ENCODE measurements at regions not wholly inside any gene's neighbourhood (a gene's known extent, or its start where the extent isn't known, plus 50 kb on each side); places are given as distances from the start of the nearest gene placed in this dataset.

DNA sequence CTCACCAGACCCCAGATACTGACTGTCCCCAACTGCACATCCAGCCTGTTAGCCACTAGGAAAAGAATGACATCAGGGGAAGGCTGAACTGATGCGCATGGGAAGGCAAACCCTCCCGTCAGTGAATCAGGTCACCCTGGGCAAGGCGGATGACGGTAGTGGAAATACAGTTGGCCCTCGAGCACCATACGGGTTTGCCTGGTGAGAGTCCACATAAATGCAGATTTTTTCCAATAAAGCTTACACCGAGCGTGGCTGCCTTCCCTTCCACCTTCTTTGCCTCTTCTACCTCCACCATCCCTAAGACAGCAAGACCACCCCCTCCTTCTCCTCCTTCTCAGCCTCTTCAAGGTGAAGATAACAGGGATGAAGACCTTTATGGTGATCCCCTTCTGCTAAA lies 236.1 kb upstream of the TNRC6C start:
- TF ChIP-seq, protein P1, sequence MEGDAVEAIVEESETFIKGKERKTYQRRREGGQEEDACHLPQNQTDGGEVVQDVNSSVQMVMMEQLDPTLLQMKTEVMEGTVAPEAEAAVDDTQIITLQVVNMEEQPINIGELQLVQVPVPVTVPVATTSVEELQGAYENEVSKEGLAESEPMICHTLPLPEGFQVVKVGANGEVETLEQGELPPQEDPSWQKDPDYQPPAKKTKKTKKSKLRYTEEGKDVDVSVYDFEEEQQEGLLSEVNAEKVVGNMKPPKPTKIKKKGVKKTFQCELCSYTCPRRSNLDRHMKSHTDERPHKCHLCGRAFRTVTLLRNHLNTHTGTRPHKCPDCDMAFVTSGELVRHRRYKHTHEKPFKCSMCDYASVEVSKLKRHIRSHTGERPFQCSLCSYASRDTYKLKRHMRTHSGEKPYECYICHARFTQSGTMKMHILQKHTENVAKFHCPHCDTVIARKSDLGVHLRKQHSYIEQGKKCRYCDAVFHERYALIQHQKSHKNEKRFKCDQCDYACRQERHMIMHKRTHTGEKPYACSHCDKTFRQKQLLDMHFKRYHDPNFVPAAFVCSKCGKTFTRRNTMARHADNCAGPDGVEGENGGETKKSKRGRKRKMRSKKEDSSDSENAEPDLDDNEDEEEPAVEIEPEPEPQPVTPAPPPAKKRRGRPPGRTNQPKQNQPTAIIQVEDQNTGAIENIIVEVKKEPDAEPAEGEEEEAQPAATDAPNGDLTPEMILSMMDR (conservative IDR thresholded peaks at IDR 0.05), result no peak
- TF ChIP-seq ZFX (IDR thresholded peaks at IDR 0.05), result no peak

Data from C4-2B (cell line).